ENCODE measurements at regions not wholly inside any gene's neighbourhood (a gene's known extent, or its start where the extent isn't known, plus 50 kb on each side); places are given as distances from the start of the nearest gene placed in this dataset.
"Not testable (repeated sequence)": the region's sequence is repeated elsewhere in the genome, so short reads cannot be mapped to it uniquely, and the experiment has no call there.

DNA sequence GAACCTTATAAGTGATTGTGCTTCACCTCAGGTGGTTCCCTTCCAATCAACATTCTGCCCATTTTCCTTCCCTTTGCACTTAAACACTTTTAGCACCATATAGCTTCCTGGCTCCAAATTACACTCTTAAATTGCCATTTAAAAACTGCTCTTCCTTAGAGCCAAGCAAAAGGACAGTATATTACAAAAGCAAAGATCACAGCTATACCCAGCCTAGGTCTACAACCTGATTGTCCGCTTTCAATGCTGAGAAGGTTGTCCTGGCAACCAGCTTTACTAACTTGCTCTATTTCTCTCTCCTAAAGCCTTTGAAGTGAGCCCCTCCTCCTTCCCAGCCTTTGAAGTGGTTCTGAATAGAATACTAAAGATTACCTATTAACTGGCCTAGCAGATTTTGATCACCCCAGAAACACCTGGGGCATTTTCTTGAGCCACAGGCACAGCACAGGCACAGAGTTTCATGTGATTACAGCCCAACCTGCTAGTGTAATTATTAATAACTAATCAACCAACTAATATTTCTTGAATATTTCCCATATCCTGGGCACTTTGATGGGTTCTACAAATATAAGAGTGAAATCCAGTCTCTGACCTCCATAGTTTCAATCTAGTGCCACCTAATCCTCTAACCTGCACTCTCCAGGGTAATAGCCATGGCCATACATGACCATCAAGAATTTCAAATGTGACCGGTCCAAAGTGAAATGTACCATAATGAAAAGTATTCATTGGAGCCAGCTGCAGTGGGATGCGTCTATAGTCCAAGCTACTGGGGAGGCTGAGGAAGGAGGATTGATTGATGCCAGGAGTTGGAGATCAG is 63.6 kb upstream of the TRIM24 start:
- Histone ChIP-seq H3K4me3 (ENCODE audit: control extremely low read depth in 1 of 5, extremely low read depth in 1 of 5, insufficient read depth in 1 of 5, low read depth in 2 of 5, low read length in 4 of 5) (no peak overlapping the region), H3K9me3 (ENCODE audit: control extremely low read depth in 1 of 3, control insufficient read depth in 2 of 3, insufficient read depth in 1 of 3, low read length in 2 of 3) (peaks cover 0 to 3% (median 0%) of the 10 kb centered on the region in 3 donors), H3K27me3 (replicated peaks in 1 of 4; ENCODE audit: control extremely low read depth in 1 of 4, control insufficient read depth in 3 of 4, insufficient read depth in 4 of 4, low read length in 3 of 4) (peaks cover 0 to 2% (median 0%) of the 10 kb centered on the region in 4 experiments), H3K36me3 (replicated peaks in 1 of 2; ENCODE audit: control extremely low read depth in 1 of 2, control insufficient read depth in 1 of 2, extremely low read depth in 1 of 2, insufficient read depth in 2 of 2, low read length in 1 of 2) (no peaks in the 10 kb centered on the region), H3K4me1 (ENCODE audit: control insufficient read depth in 2 of 2, insufficient read depth in 2 of 2, low read length in 2 of 2) (no peaks in the 10 kb centered on the region), H3K79me2 (ENCODE audit: control insufficient read depth, insufficient read depth, low read length) (no peaks in the 10 kb centered on the region), H3K9ac (ENCODE audit: low read length) (no peak overlapping the region), H4K20me1 (ENCODE audit: control insufficient read depth, insufficient read depth, low read length, poor library complexity, severe bottlenecking) (no peaks in the 10 kb centered on the region), H2AFZ (ENCODE audit: insufficient read depth, low read depth, low read length, poor library complexity, severe bottlenecking) (no peak overlapping the region), H3K4me2 (replicated peaks; ENCODE audit: low read depth, low read length, poor library complexity, severe bottlenecking) (no peak overlapping the region), H3K27ac (ENCODE audit: low read length in 2 of 2) (no peak overlapping the region)
- ChIA-PET CTCF (no interaction called here), POLR2A (no interaction called here)
- no peak for DNase-seq
- Mint-ChIP-seq H3K4me1 (no peaks in the 10 kb centered on the region), H3K4me3 (no peak overlapping the region), H3K27me3 (no peaks in the 10 kb centered on the region), H3K27ac (no peak overlapping the region), H3K9me3 (ENCODE audit: insufficient read depth) (no peaks in the 10 kb centered on the region)
- intact Hi-C loops (cut with micrococcal nuclease), result no loop called here
- 100% methylated on average over 1 of the region's 3 CpGs for WGBS (ENCODE audit: insufficient coverage)
- TF ChIP-seq EZH2 (IDR thresholded peaks at IDR 0.05; ENCODE audit: borderline replicate concordance, insufficient read depth, low read depth, low read length, poor library complexity, severe bottlenecking), result no peak
- TF ChIP-seq, protein P1, sequence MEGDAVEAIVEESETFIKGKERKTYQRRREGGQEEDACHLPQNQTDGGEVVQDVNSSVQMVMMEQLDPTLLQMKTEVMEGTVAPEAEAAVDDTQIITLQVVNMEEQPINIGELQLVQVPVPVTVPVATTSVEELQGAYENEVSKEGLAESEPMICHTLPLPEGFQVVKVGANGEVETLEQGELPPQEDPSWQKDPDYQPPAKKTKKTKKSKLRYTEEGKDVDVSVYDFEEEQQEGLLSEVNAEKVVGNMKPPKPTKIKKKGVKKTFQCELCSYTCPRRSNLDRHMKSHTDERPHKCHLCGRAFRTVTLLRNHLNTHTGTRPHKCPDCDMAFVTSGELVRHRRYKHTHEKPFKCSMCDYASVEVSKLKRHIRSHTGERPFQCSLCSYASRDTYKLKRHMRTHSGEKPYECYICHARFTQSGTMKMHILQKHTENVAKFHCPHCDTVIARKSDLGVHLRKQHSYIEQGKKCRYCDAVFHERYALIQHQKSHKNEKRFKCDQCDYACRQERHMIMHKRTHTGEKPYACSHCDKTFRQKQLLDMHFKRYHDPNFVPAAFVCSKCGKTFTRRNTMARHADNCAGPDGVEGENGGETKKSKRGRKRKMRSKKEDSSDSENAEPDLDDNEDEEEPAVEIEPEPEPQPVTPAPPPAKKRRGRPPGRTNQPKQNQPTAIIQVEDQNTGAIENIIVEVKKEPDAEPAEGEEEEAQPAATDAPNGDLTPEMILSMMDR (IDR thresholded peaks at IDR 0.05), result no peak
- no peak for ATAC-seq (ENCODE audit: low read depth)

DNA sequence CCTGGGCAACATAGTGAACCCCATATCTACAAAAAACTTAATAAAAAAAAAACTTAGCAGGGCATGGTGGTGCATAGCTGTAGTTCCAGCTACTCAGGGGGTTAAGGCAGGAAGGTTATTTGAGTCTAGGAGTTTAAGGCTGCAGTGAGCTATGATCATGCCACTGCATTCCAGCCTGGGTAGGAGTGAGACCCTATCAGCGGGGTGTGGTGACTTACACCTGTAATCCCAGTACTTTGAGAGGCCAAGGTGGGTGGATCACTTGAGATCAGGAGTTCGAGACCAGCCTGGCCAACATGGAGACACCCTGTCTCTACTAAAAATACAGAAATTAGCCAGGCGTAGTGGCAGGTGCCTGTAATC is 63.0 kb upstream of the TRIM24 start:
- POLR2A ChIA-PET; H3K4me2 ChIP-seq (replicated peaks; ENCODE audit: low read depth, low read length, poor library complexity, severe bottlenecking); H2AFZ ChIP-seq (ENCODE audit: insufficient read depth, low read depth, low read length, poor library complexity, severe bottlenecking); H4K20me1 ChIP-seq (ENCODE audit: control insufficient read depth, insufficient read depth, low read length, poor library complexity, severe bottlenecking); DNase-seq; H3K27me3 Mint-ChIP-seq; H3K27ac ChIP-seq (ENCODE audit: low read length in 2 of 2); H3K9me3 Mint-ChIP-seq (ENCODE audit: insufficient read depth); H3K79me2 ChIP-seq (ENCODE audit: control insufficient read depth, insufficient read depth, low read length); H3K27ac Mint-ChIP-seq; H3K36me3 ChIP-seq (replicated peaks in 1 of 2; ENCODE audit: control extremely low read depth in 1 of 2, control insufficient read depth in 1 of 2, extremely low read depth in 1 of 2, insufficient read depth in 2 of 2, low read length in 1 of 2); CTCF ChIA-PET; H3K9ac ChIP-seq (ENCODE audit: low read length); H3K9me3 ChIP-seq (ENCODE audit: control extremely low read depth in 1 of 3, control insufficient read depth in 2 of 3, insufficient read depth in 1 of 3, low read length in 2 of 3); ATAC-seq (ENCODE audit: low read depth); H3K4me3 ChIP-seq (ENCODE audit: control extremely low read depth in 1 of 5, extremely low read depth in 1 of 5, insufficient read depth in 1 of 5, low read depth in 2 of 5, low read length in 4 of 5); H3K4me3 Mint-ChIP-seq; intact Hi-C loops (cut with micrococcal nuclease); H3K4me1 Mint-ChIP-seq; H3K4me1 ChIP-seq (ENCODE audit: control insufficient read depth in 2 of 2, insufficient read depth in 2 of 2, low read length in 2 of 2); H3K27me3 ChIP-seq (replicated peaks in 1 of 4; ENCODE audit: control extremely low read depth in 1 of 4, control insufficient read depth in 3 of 4, insufficient read depth in 4 of 4, low read length in 3 of 4): not testable (repeated sequence)
- WGBS (ENCODE audit: insufficient coverage), result 94% methylated on average over 3 of the region's 3 CpGs
